Esophagus squamous epithelium (tissue), 5 donors: ENCODE measurements at regions not wholly inside any gene's neighbourhood (a gene's known extent, or its start where the extent isn't known, plus 50 kb on each side); places are given as distances from the start of the nearest gene placed in this dataset.

Experiments used
- DNase-seq: peaks from one replicate; lab custom pipeline; 2025; lab: John Stamatoyannopoulos, UW
- H3K27ac ChIP-seq, 4 donors: fragments of 200-600 bp; sonication (generic); one replicate each; pipeline ENCODE4 v1.5.1; 2016 to 2019; ENCODE audit warnings: mild to moderate bottlenecking in 1 of 4
- H3K27me3 ChIP-seq, 4 donors: fragments of 200-600 bp; sonication (generic); 1 replicate in 3 of 4; 2 replicates in 1 of 4; pipeline versions ENCODE4 v1.5.1 to v1.6.0; 2017 to 2021; ENCODE audit warnings: antibody characterized with exemption in 1 of 4
- H3K36me3 ChIP-seq, 3 donors: fragments of 200-600 bp; sonication (generic); one replicate each; pipeline ENCODE4 v1.5.1; 2016 to 2019
- H3K4me1 ChIP-seq, 3 donors: fragments of 200-600 bp; sonication (generic); one replicate each; pipeline ENCODE4 v1.5.1; 2017 to 2019
- H3K4me3 ChIP-seq, 4 donors: fragments of 200-600 bp; sonication (generic); 1 replicate in 3 of 4; 2 replicates in 1 of 4; pipeline ENCODE4 v1.5.1; 2016 to 2019; ENCODE audit warnings: mild to moderate bottlenecking in 2 of 4, moderate library complexity in 1 of 4
- H3K9me3 ChIP-seq, 3 donors: fragments of 200-600 bp; sonication (generic); one replicate each; pipeline ENCODE4 v1.5.1; 2016 to 2019
- POLR2A ChIP-seq, 4 donors: fragments of 450-650 bp; IDR thresholded peaks; one replicate each; pipeline ENCODE4 v1.6.1; 2017; ENCODE audit warnings: antibody characterized with exemption in 4 of 4, mild to moderate bottlenecking in 4 of 4, moderate library complexity in 3 of 4
- WGBS, 2 donors: methylation state at CpG; one replicate each; pipeline ENCODE4 v1.1.5; 2018; 5-methylcytosine and 5-hydroxymethylcytosine counted together
- intact Hi-C: fragments of 100-400 bp; cut with DNase I; formaldehyde crosslinking; loops from one replicate; pipeline ENCODE4 v1.15.0; 2022
- TF ChIP-seq, protein P1 (sequence below), 6 experiments: fragments of 450-650 bp in 4 of 6; fragments of 200-600 bp in 2 of 6; sonication (generic) in 2 of 6; IDR thresholded peaks; one replicate each; pipeline ENCODE4 v1.5.1; 2016 to 2019; ENCODE audit warnings: antibody characterized with exemption in 6 of 6, mild to moderate bottlenecking in 4 of 6, moderate library complexity in 4 of 6
- donor health status: DM: yes; HTN: yes; CAD: no.

GRCh38 chr9:135222881-135223760, 135.7 kb downstream of the OLFM1 start:
- DNase-seq, result no peak
- Histone ChIP-seq H3K9me3 (no peaks in the 10 kb centered on the region), H3K27ac (no peak overlapping the region), H3K4me1 (peaks cover 0 to 9% (median 0%) of the 10 kb centered on the region in 3 donors), H3K36me3 (no peaks in the 10 kb centered on the region), H3K4me3 (no peak overlapping the region), H3K27me3 (peaks cover 0 to 84% (median 0%) of the 10 kb centered on the region in 4 donors)
- intact Hi-C loops, result no loop called here
- WGBS, 2 donors, result 57 to 72% methylated on average over 18 to 25 of the region's 30 CpGs
- TF ChIP-seq, protein P1, sequence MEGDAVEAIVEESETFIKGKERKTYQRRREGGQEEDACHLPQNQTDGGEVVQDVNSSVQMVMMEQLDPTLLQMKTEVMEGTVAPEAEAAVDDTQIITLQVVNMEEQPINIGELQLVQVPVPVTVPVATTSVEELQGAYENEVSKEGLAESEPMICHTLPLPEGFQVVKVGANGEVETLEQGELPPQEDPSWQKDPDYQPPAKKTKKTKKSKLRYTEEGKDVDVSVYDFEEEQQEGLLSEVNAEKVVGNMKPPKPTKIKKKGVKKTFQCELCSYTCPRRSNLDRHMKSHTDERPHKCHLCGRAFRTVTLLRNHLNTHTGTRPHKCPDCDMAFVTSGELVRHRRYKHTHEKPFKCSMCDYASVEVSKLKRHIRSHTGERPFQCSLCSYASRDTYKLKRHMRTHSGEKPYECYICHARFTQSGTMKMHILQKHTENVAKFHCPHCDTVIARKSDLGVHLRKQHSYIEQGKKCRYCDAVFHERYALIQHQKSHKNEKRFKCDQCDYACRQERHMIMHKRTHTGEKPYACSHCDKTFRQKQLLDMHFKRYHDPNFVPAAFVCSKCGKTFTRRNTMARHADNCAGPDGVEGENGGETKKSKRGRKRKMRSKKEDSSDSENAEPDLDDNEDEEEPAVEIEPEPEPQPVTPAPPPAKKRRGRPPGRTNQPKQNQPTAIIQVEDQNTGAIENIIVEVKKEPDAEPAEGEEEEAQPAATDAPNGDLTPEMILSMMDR (IDR thresholded peaks at IDR 0.05), result no peak
- TF ChIP-seq POLR2A (IDR thresholded peaks at IDR 0.05), result no peak

DNA sequence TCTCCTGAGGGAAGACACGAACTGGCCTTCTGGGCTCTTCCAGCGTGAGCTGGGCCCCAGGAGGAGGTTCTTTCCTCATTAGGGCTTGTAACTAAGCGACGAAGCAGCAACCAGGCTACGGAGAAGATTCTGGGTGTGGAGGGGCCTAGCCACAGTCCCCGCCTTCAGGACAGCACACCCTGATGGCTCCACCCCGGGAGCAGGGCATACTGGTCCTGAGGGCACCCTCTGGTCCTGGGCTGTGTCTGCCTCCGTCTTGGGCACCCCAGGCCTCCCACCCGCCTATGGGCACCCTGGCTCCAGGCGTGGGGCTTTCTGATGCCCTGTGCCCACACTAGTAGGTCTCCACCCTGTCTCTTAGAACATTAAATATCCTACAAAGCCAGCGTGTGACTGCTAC, 136.4 kb downstream of the OLFM1 start:
- H3K27me3 ChIP-seq, result peaks cover 0 to 84% (median 0%) of the 10 kb centered on the region in 4 donors
- 64 to 77% methylated on average over 1 to 6 of the region's 11 CpGs for WGBS, 2 donors
- H3K9me3 ChIP-seq, result no peaks in the 10 kb centered on the region
- H3K27ac ChIP-seq, result no peak overlapping the region
- no peak for DNase-seq
- no peak overlapping the region for H3K4me3 ChIP-seq
- TF ChIP-seq, protein P1 (IDR thresholded peaks at IDR 0.05), result no peak
- TF ChIP-seq POLR2A (IDR thresholded peaks at IDR 0.05), result no peak
- peaks cover 0 to 2% (median 0%) of the 10 kb centered on the region in 3 donors for H3K4me1 ChIP-seq
- intact Hi-C loops, result no loop called here
- H3K36me3 ChIP-seq, result no peaks in the 10 kb centered on the region

DNA sequence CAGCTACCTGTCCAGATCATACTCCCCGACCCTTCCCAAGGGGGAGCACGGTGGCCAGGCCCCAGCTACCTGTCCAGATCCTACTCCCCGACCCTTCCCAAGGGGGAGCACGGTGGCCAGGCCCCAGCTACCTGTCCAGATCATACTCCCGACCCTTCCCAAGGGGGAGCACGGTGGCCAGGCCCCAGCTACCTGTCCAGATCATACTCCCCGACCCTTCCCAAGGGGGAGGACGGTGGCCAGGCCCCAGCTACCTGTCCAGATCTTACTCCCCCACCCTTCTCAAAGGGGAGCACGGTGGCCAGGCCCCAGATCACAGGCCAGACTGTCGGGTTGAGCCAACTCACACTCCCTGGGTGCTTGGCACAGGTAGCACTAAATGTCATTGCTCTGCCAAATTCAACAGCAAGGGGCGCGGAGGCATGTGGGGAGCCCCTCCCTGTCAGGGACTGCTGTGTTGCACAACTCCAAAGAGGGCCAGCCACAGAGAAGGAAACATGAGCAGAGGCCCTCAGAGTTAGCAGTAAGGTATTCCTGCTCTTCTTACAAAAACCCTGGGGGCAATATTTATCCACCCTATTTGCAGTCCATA, 136.9 kb downstream of the OLFM1 start:
- no peaks in the 10 kb centered on the region for H3K36me3 ChIP-seq
- H3K27me3 ChIP-seq, result peaks cover 0 to 84% (median 0%) of the 10 kb centered on the region in 4 donors
- H3K27ac ChIP-seq, result no peak overlapping the region
- intact Hi-C loops, result no loop called here
- no peak for DNase-seq
- TF ChIP-seq, protein P1 (IDR thresholded peaks at IDR 0.05), result no peak
- TF ChIP-seq POLR2A (IDR thresholded peaks at IDR 0.05), result no peak
- H3K4me3 ChIP-seq, result no peak overlapping the region
- no peaks in the 10 kb centered on the region for H3K4me1 ChIP-seq
- WGBS, 2 donors, result no CpG with 5 or more reads among the region's 12 CpGs
- no peaks in the 10 kb centered on the region for H3K9me3 ChIP-seq

DNA sequence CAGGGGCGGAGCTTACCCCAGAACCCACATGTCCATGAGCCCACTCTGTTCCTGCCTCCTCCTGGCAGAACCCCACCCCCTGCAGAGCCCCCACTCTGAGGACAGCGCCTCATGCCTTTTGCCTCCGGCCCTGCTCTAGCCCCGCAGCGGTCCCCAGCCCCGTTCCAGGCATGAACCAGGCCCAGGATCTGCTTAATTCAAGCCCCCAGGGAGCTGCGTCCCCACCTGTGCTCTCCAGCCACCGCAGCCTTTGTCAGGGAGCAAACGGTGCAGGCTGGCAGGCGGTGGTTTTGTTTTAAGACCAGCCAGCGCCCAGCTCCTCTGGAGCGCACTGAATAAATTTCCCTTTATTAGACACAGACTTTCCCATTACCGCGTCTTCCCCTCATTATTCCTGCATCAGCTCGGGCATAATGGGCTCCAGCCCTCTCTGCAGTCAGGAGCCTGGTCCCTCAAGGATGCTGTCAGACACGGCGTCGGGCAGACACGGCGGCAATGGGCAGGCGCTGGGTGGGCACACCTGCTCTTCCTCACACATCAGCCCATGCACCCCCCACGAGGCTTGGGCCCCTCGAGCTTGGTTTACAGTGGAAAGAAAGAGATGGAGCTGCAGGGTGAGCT, 137.6 kb downstream of the OLFM1 start:
- no peaks in the 10 kb centered on the region for H3K4me1 ChIP-seq
- WGBS, 2 donors, result 73% methylated on average over 14 of the region's 23 CpGs; no CpG with 5 or more reads in 1 of the 2 donors
- no peak overlapping the region for H3K4me3 ChIP-seq
- H3K27ac ChIP-seq, result no peak overlapping the region
- H3K27me3 ChIP-seq, result peaks cover 0 to 84% (median 0%) of the 10 kb centered on the region in 4 donors
- no peak for TF ChIP-seq POLR2A (IDR thresholded peaks at IDR 0.05)
- TF ChIP-seq, protein P1 (IDR thresholded peaks at IDR 0.05), result no peak
- no peaks in the 10 kb centered on the region for H3K36me3 ChIP-seq
- H3K9me3 ChIP-seq, result no peaks in the 10 kb centered on the region
- intact Hi-C loops, result no loop called here
- no peak for DNase-seq
